K562 (cell line): ENCODE measurements at regions not wholly inside any gene's neighbourhood (a gene's known extent, or its start where the extent isn't known, plus 50 kb on each side); places are given as distances from the start of the nearest gene placed in this dataset.

Source experiments
- FOS ChIP-seq: IDR thresholded peaks from 3 replicates; pipeline ENCODE4 v1.6.1; 2011; ENCODE audit not compliant: insufficient read length; ENCODE audit errors: extremely low read depth
- HDAC2 ChIP-seq: fragments of 450-650 bp; IDR thresholded peaks from 2 replicates; pipeline ENCODE4 v1.6.1; 2016; ENCODE audit warnings: mild to moderate bottlenecking
- NBN ChIP-seq: fragments of 450-650 bp; IDR thresholded peaks from 2 replicates; pipeline ENCODE4 v1.6.1; 2016; ENCODE audit warnings: low read depth, mild to moderate bottlenecking
- NRF1 ChIP-seq, 2 experiments: fragments of 450-650 bp; IDR thresholded peaks in 1 of 2; conservative IDR thresholded peaks in 1 of 2; 2 replicates each; pipeline ENCODE4 v1.6.1; 2014; ENCODE audit warnings: mild to moderate bottlenecking in 2 of 2
- RCOR1 ChIP-seq, 2 experiments: IDR thresholded peaks; 2 replicates each; pipeline ENCODE4 v1.6.1; 2012; ENCODE audit warnings: low read depth in 2 of 2, low read length in 2 of 2, borderline replicate concordance in 1 of 2, improper control_type of control experiment in 1 of 2
- YY1 ChIP-seq, 3 experiments: IDR thresholded peaks; 2 replicates each; pipeline ENCODE4 v1.6.1; 2011; ENCODE audit warnings: low read length in 2 of 3, mild to moderate bottlenecking in 2 of 3, moderate library complexity in 2 of 3, borderline replicate concordance in 1 of 3, control low read depth in 1 of 3, low read depth in 1 of 3; ENCODE audit not compliant: insufficient read depth in 3 of 3, insufficient replicate concordance in 2 of 3, control insufficient read depth in 1 of 3, insufficient read length in 1 of 3; ENCODE audit errors: extremely low read depth in 1 of 3
- TF ChIP-seq, protein P1 (sequence below): fragments of 200-600 bp; sonication (generic); IDR thresholded peaks from one replicate; pipeline ENCODE4 v1.6.1; 2012; ENCODE audit warnings: mild to moderate bottlenecking, low read depth, low read length, inconsistent platforms
- TF ChIP-seq, protein P2 (sequence below): fragments of 250-450 bp; sonication (Bioruptor Pico); IDR thresholded peaks from 2 replicates; pipeline ENCODE4 v1.5.0; 2021
- TF ChIP-seq, protein P3 (sequence below): fragments of 450-650 bp; formaldehyde crosslinking; IDR thresholded peaks from 2 replicates; pipeline ENCODE4 v1.4.0; 2022; ENCODE audit warnings: missing genetic modification characterization
- TF ChIP-seq, protein P4 (sequence below): sonication (generic); formaldehyde crosslinking; IDR thresholded peaks from 2 replicates; pipeline ENCODE4 v1.9.0; 2022; ENCODE audit warnings: mild to moderate bottlenecking, missing genetic modification reagents
- TF ChIP-seq, protein P5 (sequence below), 3 experiments: fragments of 200-800 bp in 1 of 3; sonication (Bioruptor generic) in 1 of 3; sonication (generic) in 1 of 3; formaldehyde crosslinking in 1 of 3; IDR thresholded peaks; 2 replicates each; pipeline versions ENCODE4 v1.6.1 to v1.8.0; 2016 to 2022; ENCODE audit warnings: mild to moderate bottlenecking in 2 of 3, missing compliant biosample characterization in 2 of 3, missing genetic modification characterization in 2 of 3, missing genetic modification reagents in 1 of 3
- TF ChIP-seq, protein P6 (sequence below), 3 experiments: IDR thresholded peaks in 2 of 3; conservative IDR thresholded peaks in 1 of 3; 2 replicates each; pipeline ENCODE4 v1.5.1; 2011 to 2012; ENCODE audit warnings: low read length in 3 of 3, mild to moderate bottlenecking in 3 of 3, control low read depth in 2 of 3, improper control_type of control experiment in 1 of 3, inconsistent platforms in 1 of 3, low read depth in 1 of 3, mixed read lengths in 1 of 3, moderate library complexity in 1 of 3; ENCODE audit not compliant: insufficient read depth in 2 of 3

DNA sequence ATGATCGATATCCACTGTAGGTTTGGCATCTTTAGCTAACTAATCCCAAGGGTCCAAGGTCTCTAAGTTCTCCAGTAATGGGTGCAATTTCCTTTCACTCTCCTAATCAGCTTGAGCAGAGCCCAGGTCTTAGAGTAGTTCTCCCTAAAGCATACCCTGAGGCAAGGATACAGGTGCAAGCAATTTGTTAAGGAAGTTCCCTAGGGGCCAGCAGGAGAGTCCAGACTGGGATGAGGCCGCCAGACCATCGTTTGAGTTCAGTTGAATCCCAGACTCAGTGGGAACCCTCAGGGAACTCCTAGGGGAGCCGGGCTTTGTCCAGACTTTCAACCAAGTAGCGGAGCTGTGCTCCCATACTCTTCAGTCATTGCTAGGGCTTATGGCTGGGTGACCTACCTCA is 835.4 kb upstream of the CDH2 start:
- TF ChIP-seq RCOR1 (IDR thresholded peaks at IDR 0.05; ENCODE audit: borderline replicate concordance in 1 of 2, low read depth in 2 of 2, low read length in 2 of 2) (no peak), NBN (no peak), FOS (no peak), NRF1 (conservative IDR thresholded peaks at IDR 0.05 in 1 of 2, IDR thresholded peaks at IDR 0.05 in 1 of 2) (no peak), HDAC2 (no peak), YY1 (IDR thresholded peaks at IDR 0.05; ENCODE audit: borderline replicate concordance in 1 of 3, control insufficient read depth in 1 of 3, extremely low read depth in 1 of 3, insufficient read depth in 3 of 3, insufficient read length in 1 of 3, insufficient replicate concordance in 2 of 3, low read depth in 1 of 3, low read length in 2 of 3) (no peak)
- TF ChIP-seq, protein P1, sequence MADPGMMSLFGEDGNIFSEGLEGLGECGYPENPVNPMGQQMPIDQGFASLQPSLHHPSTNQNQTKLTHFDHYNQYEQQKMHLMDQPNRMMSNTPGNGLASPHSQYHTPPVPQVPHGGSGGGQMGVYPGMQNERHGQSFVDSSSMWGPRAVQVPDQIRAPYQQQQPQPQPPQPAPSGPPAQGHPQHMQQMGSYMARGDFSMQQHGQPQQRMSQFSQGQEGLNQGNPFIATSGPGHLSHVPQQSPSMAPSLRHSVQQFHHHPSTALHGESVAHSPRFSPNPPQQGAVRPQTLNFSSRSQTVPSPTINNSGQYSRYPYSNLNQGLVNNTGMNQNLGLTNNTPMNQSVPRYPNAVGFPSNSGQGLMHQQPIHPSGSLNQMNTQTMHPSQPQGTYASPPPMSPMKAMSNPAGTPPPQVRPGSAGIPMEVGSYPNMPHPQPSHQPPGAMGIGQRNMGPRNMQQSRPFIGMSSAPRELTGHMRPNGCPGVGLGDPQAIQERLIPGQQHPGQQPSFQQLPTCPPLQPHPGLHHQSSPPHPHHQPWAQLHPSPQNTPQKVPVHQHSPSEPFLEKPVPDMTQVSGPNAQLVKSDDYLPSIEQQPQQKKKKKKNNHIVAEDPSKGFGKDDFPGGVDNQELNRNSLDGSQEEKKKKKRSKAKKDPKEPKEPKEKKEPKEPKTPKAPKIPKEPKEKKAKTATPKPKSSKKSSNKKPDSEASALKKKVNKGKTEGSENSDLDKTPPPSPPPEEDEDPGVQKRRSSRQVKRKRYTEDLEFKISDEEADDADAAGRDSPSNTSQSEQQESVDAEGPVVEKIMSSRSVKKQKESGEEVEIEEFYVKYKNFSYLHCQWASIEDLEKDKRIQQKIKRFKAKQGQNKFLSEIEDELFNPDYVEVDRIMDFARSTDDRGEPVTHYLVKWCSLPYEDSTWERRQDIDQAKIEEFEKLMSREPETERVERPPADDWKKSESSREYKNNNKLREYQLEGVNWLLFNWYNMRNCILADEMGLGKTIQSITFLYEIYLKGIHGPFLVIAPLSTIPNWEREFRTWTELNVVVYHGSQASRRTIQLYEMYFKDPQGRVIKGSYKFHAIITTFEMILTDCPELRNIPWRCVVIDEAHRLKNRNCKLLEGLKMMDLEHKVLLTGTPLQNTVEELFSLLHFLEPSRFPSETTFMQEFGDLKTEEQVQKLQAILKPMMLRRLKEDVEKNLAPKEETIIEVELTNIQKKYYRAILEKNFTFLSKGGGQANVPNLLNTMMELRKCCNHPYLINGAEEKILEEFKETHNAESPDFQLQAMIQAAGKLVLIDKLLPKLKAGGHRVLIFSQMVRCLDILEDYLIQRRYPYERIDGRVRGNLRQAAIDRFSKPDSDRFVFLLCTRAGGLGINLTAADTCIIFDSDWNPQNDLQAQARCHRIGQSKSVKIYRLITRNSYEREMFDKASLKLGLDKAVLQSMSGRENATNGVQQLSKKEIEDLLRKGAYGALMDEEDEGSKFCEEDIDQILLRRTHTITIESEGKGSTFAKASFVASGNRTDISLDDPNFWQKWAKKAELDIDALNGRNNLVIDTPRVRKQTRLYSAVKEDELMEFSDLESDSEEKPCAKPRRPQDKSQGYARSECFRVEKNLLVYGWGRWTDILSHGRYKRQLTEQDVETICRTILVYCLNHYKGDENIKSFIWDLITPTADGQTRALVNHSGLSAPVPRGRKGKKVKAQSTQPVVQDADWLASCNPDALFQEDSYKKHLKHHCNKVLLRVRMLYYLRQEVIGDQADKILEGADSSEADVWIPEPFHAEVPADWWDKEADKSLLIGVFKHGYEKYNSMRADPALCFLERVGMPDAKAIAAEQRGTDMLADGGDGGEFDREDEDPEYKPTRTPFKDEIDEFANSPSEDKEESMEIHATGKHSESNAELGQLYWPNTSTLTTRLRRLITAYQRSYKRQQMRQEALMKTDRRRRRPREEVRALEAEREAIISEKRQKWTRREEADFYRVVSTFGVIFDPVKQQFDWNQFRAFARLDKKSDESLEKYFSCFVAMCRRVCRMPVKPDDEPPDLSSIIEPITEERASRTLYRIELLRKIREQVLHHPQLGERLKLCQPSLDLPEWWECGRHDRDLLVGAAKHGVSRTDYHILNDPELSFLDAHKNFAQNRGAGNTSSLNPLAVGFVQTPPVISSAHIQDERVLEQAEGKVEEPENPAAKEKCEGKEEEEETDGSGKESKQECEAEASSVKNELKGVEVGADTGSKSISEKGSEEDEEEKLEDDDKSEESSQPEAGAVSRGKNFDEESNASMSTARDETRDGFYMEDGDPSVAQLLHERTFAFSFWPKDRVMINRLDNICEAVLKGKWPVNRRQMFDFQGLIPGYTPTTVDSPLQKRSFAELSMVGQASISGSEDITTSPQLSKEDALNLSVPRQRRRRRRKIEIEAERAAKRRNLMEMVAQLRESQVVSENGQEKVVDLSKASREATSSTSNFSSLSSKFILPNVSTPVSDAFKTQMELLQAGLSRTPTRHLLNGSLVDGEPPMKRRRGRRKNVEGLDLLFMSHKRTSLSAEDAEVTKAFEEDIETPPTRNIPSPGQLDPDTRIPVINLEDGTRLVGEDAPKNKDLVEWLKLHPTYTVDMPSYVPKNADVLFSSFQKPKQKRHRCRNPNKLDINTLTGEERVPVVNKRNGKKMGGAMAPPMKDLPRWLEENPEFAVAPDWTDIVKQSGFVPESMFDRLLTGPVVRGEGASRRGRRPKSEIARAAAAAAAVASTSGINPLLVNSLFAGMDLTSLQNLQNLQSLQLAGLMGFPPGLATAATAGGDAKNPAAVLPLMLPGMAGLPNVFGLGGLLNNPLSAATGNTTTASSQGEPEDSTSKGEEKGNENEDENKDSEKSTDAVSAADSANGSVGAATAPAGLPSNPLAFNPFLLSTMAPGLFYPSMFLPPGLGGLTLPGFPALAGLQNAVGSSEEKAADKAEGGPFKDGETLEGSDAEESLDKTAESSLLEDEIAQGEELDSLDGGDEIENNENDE = no peak
- TF ChIP-seq, protein P2, sequence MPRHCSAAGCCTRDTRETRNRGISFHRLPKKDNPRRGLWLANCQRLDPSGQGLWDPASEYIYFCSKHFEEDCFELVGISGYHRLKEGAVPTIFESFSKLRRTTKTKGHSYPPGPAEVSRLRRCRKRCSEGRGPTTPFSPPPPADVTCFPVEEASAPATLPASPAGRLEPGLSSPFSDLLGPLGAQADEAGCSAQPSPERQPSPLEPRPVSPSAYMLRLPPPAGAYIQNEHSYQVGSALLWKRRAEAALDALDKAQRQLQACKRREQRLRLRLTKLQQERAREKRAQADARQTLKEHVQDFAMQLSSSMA = no peak
- TF ChIP-seq, protein P3, sequence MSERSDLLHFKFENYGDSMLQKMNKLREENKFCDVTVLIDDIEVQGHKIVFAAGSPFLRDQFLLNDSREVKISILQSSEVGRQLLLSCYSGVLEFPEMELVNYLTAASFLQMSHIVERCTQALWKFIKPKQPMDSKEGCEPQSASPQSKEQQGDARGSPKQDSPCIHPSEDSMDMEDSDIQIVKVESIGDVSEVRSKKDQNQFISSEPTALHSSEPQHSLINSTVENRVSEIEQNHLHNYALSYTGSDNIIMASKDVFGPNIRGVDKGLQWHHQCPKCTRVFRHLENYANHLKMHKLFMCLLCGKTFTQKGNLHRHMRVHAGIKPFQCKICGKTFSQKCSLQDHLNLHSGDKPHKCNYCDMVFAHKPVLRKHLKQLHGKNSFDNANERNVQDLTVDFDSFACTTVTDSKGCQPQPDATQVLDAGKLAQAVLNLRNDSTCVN (CRISPR knock-in tag) = no peak
- TF ChIP-seq, protein P4, sequence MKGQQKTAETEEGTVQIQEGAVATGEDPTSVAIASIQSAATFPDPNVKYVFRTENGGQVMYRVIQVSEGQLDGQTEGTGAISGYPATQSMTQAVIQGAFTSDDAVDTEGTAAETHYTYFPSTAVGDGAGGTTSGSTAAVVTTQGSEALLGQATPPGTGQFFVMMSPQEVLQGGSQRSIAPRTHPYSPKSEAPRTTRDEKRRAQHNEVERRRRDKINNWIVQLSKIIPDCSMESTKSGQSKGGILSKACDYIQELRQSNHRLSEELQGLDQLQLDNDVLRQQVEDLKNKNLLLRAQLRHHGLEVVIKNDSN (CRISPR knock-in tag) = no peak
- TF ChIP-seq, protein P5, sequence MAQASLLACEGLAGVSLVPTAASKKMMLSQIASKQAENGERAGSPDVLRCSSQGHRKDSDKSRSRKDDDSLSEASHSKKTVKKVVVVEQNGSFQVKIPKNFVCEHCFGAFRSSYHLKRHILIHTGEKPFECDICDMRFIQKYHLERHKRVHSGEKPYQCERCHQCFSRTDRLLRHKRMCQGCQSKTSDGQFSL (CRISPR knock-in tag; IDR thresholded peaks at IDR 0.05) = no peak
- TF ChIP-seq, protein P5 (tag; IDR thresholded peaks at IDR 0.05) = no peak
- TF ChIP-seq, protein P6, sequence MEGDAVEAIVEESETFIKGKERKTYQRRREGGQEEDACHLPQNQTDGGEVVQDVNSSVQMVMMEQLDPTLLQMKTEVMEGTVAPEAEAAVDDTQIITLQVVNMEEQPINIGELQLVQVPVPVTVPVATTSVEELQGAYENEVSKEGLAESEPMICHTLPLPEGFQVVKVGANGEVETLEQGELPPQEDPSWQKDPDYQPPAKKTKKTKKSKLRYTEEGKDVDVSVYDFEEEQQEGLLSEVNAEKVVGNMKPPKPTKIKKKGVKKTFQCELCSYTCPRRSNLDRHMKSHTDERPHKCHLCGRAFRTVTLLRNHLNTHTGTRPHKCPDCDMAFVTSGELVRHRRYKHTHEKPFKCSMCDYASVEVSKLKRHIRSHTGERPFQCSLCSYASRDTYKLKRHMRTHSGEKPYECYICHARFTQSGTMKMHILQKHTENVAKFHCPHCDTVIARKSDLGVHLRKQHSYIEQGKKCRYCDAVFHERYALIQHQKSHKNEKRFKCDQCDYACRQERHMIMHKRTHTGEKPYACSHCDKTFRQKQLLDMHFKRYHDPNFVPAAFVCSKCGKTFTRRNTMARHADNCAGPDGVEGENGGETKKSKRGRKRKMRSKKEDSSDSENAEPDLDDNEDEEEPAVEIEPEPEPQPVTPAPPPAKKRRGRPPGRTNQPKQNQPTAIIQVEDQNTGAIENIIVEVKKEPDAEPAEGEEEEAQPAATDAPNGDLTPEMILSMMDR (IDR thresholded peaks at IDR 0.05 in 2 of 3, conservative IDR thresholded peaks at IDR 0.05 in 1 of 3; ENCODE audit: insufficient read depth in 2 of 3, low read depth in 1 of 3, low read length in 3 of 3) = no peak
